Right ventricle myocardium inferior (tissue), 1 donor: ENCODE measurements at regions not wholly inside any gene's neighbourhood (a gene's known extent, or its start where the extent isn't known, plus 50 kb on each side); places are given as distances from the start of the nearest gene placed in this dataset.
A peak's percentile ranks its signal among the peaks of the same experiment; 100 is the strongest.
"Not testable (repeated sequence)": the region's sequence is repeated elsewhere in the genome, so short reads cannot be mapped to it uniquely, and the experiment has no call there.

ENCODE experiments used
- ATAC-seq: fragments of 200-7000 bp; cut with Tn5 transposase; one replicate; pipeline ENCODE4 v1.9.1; 2020; ENCODE audit warnings: mild to moderate bottlenecking, moderate library complexity
- DNase-seq: peaks from one replicate; pipeline ENCODE4 v3.0.0; 2021; ENCODE audit errors: missing footprints
- intact Hi-C: fragments of 100-400 bp; cut with DNase I; formaldehyde crosslinking; loops from one replicate; pipeline ENCODE4 v1.11.0; 2022
- donor health status: DM: no; HTN: yes; CAD: no; lungs with severe emphysema.

DNA sequence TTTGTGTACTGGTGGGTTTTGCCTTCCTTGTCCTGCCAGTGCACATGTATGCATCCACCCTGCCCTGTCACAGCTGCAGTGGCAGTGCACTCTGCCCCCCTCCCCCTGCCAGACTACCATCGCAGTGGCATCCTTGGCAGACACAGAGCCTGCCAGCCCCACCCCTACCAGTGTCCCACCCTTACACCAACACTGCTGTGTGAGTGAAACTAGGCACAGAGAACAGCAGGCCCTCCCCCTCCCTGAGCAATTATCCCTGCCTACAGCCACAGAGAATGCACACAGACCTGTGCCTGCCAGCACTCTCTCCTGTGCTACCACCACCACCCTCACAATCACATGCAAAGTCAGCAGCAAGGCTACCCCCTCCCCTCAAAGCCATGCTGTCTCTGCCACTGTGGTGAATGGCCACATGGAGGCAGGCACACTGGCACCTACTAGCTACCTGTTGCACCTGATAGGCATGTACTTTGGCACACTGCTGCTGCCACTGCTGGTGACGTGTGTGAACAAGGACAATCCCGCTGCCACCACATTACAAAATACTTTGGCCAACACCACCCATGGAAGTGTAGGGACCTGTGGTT, 239.8 kb downstream of the CALCRL start:
- intact Hi-C loops = no loop called here

DNA sequence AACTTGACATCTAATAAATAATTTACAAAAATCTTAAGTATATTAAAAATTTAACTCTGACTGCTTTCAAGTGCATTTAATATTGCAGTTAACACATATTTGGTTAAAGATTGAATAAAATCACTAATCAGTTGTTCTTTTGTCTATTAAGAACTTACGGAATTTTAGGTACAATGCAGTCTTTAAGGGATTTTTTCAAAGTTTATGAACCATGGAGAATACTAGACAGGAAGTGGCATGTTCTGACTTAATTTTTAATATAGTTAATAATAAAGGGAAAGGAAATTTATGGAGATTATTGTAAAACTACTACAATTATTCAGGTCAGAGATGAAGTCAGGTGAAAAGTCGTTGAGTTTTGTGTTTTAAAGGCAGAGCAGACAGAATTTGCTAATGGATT, 240.9 kb downstream of the CALCRL start:
- ATAC-seq = no peak
- intact Hi-C loops = no loop called here
- no peak for DNase-seq

More for the DNA sequence above, 239.8 kb downstream of the CALCRL start:
- peak; percentile 8 for ATAC-seq
- DNase-seq = no peak

DNA sequence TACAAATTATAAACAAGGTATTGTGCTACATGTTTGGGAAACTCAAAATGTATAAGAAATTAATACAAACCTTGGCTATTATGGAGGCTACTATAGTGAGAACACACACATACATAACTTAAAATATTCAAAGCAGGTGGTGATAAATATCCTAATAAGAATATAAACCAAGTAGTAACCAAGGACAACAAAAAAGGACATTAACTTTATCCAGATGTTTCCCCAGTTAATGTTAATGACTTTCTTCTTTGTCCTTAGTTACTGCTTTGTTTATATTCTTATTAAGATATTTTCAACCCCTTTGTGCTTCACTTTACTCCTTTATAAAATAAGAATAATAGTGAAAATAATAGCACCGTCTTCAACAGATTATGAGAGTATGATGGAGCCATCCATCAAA, 241.6 kb downstream of the CALCRL start:
- intact Hi-C loops = no loop called here
- ATAC-seq (no peak), DNase-seq (no peak)

DNA sequence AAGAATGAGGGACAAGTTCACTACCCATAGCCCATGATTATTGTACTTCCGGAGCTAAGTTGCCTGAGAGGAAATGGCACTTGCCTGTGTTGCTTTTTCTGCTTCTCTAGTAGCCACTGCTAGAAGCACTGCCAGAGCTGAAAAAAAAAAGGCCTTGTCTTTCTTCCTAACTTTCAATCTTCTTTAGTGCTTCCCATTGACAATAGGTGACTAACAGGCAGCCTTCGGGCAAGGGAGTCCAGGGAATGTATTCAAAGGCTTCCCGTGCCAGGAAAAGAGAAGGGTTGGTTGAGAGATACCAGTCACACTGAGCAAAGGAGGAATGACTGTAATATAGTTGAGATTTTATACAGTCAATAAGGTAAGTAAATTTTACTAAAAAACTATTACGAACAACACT, 242.0 kb downstream of the CALCRL start:
- DNase-seq = no peak
- intact Hi-C loops = no loop called here
- ATAC-seq = no peak

DNA sequence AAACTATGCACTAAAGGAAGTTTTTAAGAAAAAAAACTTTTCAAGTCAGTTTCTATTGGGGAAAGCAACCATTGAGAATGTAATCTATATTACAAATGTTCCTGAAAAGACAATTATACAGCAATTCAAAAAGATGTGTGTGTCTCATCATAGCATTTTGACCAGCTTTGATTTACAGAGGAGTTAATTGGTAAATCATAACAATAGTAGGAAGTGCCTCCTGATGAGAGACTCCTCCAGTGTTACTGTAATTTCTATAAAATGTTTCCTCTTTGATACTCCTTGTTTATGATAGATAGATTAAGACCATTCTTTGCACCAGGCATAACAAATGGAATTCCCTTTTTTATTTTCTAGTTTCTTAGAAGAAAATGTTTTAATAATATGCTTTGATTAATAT, 249.9 kb downstream of the CALCRL start:
- ATAC-seq = no peak
- no peak for DNase-seq
- intact Hi-C loops = no loop called here

DNA sequence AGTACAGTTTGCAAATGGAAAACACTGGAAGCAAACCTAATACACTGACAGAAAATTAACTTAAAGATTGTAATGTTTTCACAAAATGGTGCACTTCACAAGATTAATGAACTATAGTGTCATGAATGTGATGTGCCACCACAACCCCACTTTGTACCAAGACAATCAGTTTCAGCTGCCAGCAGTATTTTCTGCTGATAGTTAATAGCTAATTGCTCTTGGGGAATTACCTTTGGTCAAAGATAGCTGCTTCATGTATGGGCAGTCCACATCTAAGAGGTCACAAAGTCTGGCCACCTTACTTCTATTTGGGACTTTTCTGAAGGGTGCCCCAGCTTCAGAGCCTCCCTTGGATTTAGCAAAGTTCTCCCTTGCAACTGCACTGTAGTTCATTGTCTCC, 254.0 kb downstream of the CALCRL start:
- no peak for ATAC-seq
- intact Hi-C loops = no loop called here
- DNase-seq = no peak

DNA sequence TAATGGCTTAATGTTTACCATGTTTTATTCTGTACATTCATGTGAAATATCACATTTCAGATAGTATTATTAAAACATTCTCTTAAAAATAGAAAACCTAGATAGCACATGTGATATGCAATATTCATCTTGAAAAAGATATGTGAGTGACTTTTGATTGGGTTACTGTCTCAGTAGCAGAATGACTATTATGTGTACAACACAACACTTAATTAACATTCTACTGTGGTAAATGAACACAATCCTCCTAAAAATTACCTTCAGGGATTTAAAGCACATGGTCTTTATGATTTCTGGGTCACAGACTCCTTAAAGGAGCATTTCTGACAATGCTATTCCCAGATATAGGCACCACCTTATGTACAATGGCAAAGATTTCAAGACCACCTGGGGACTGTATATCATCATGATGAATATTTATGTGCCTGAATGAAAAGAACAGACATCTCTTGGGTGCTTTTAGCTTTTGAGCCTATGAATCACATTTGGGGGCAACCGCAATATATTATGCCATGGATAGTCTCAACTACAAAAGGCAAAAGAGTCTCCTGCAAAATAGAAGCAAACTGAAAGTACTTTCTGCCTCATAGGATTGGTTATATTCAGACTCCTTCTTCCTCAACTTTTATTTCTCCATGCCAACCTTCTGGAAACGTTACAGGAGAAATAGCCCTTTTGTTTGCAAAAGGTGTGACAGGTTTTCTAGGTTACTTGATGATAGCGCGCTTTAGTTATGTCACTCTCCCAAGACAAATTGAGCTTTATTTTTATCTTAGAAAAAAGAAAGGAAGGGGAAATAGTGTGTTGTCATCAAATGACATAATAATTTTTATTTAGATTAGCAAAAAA, 259.0 kb downstream of the CALCRL start:
- intact Hi-C loops = no loop called here
- ATAC-seq (no peak), DNase-seq (no peak)

DNA sequence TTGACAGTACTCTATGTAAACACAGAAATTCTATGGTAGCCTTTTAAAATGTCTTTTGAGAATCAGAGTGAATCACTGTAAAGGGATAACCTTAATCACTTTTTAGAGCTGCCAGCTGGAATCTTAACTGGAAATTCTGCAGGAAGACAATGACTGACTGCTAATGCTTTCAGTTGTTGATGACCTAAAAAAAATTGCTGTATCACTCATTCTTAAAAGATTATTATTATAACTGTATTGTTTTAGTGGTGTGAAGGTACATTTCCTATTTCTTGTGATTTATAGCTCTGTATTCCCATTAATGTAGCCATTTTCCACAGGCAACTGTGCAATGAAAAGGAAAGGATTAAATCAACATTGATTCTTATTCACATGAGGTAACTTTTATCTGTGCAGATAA, 260.5 kb downstream of the CALCRL start:
- intact Hi-C loops = no loop called here
- no peak for DNase-seq

DNA sequence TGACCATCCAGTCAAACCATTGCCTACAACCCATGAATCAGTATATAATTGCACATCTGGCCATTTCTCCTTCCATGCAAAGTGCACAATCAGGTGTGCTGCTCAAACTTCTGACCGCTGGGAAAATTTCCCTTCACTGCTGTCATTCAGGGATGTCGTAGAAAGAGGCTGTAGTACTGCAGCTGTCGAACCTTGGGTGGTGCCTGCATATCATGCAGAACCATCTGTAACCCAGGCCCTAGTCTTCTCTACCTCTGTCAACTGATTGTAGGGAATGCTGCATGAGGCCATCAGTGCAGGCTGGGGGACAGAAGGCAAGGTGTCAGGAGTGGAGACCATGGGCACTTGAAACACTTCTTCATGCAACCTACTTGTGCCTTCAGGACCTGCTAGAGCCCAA, 267.5 kb downstream of the CALCRL start:
- DNase-seq = no peak
- intact Hi-C loops = no loop called here
- no peak for ATAC-seq

More for the DNA sequence above, 260.5 kb downstream of the CALCRL start:
- ATAC-seq = no peak

DNA sequence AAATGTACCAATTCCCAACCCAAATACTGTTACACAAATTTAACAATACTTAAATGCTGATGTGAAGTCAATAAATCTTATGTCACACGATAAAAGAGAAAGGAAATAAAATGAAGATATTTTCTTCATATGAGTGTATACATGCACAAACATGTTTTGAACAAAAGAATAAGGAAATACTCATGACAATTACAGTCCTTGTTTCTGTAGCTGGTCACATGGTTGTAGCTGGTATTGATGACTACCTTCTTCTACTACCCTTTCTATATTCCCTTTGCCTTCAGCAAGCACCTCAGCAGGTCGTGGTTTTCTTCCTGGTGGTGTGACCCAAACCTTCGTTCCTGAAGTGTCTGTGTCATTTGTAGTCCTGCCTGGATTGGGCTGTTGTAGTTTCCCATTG, 269.2 kb downstream of the CALCRL start:
- intact Hi-C loops, ATAC-seq, DNase-seq: not testable (repeated sequence)

DNA sequence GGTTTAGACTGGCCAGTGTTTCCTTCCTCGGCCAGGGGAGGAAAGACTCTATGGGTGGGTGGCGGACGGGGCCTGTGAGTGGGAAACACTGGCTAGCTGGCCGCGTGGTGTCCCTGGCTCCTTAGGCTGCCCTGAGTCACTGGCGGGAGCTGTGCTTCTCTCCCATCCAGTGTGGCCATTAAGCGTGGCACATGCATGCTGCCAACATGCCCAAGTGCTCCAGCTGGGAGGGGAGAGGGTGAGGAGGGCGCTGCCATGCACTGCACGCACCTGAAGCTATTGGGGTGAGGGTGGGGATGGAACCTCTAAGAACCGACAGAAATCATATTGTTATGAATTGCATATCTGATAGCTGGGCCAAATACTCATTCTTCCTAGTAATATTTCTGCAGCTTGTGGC, 270.8 kb downstream of the CALCRL start:
- no peak for ATAC-seq
- no peak for DNase-seq
- intact Hi-C loops = no loop called here

DNA sequence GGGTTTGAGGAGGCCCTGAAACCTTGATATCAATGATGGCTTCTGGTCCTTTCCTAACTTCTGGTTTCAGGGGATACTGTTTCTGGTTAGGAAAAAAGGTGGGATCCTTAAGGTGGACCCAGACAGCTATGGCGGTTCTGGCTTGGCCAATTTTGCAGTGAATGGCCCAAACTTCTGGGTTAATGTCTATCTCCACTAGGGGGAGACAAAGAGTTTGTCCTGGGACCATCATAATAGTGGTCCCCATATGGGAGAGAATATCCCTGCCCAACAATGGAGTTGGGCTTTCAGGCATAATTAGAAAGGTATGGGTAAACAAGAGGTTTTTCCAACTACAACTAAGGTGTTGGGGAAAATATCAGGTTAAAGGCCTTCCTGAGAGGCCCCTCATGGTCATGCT, 273.5 kb downstream of the CALCRL start:
- intact Hi-C loops = no loop called here
- DNase-seq = no peak
- ATAC-seq = no peak

DNA sequence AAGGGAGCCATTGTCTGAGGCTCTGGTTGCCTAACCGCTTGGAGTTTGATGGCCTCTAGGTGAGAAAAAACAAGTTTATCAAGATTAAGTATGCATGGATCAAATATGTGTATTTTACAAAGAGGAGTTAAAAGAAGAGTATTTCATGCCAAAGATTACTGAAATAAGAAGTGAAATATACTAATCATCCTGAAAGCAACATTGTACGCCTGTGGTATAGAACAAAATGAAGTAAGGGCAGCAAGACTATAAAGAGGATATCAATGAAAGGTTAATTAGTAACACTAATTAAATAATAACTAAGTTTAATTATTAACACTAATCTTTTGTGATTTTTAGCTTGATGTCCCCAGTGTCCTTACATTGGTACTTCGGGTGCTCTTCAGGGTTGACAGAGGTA, 276.7 kb downstream of the CALCRL start:
- intact Hi-C loops = no loop called here
- DNase-seq (no peak), ATAC-seq (no peak)

DNA sequence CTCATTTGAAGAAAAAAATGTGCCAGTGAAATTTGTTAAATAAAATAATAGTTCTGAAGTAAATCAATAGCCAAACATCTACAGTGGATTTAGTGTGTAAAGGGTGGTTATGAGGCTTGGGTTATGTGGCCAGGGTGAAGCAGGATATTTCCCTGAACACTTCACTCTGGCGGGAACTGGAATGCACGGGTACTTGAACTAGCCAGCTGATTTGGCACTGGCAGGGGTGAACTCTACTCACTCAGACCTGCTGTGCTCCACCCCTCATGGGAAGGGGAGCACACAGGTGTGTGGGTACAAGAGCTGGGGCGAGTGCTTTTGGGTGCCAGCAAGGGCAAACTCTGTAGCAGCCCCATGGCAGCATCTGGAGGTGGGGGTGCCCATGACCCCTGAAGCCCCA, 278.2 kb downstream of the CALCRL start:
- DNase-seq (no peak), ATAC-seq (peak; percentile 13)
- intact Hi-C loops = no loop called here

DNA sequence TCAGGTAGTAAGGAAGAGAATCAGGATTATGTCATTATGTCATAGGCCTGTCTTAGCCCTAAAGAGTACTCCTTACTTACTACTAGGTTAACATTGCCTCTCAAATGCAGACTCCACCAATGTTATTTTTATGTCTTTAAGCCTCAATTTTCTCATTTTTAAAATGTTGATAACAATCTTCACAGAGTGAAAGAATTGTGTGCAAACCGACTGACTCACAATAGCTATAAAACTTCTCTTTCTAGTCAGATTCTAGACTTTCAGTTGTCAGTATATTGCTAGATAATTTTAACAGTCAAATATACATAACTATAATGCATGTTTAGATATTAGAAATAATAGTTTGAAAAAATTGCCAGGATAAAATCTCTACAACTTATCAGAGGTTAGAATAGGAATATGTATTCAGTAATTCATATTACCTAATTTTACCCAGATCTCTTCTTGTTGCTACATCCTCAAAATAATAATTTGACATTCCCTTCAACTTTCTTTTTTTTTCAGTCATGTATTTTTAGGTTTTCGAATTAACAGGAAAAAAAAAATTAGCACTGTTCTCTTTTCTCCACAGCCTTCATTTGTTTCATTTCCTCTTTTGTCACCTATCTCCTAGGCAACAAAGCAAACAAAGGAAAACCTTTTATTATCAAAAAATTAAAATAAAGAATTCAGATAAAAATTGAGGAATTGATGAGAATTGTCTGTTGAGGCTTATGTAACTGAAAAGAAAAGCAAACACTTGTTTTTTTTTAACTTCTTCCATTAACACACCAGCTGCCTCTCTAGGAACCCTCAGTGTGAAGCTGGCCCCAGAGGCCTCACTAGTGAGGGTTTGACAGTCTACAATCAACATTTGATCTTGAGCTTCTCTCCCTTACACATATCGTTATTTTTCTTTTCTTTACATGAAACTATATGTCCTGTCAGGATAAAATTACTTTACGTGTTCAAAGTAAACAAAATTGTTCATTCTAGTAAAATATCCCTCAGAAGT, 279.0 kb downstream of the CALCRL start:
- no peak for DNase-seq
- no peak for ATAC-seq
- intact Hi-C loops = no loop called here

DNA sequence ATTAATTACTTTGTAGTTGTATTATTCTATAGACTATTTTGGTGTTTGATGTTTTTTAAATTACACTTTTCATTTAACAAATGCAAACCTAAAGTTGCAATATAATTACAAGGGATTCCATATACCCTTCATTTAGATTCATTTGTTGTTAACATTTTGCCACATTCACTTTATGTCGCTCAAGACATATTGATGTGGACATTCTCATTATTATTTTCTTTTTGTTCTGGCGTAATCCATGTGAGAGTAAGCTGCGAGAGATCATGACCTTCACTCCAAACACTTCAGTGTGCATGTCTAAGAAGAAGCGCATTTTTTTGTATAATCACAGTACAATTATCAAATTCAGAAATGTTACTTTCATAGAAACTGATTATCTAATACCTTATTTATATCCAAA, 280.6 kb downstream of the CALCRL start:
- DNase-seq (no peak), ATAC-seq (no peak)
- intact Hi-C loops = no loop called here

DNA sequence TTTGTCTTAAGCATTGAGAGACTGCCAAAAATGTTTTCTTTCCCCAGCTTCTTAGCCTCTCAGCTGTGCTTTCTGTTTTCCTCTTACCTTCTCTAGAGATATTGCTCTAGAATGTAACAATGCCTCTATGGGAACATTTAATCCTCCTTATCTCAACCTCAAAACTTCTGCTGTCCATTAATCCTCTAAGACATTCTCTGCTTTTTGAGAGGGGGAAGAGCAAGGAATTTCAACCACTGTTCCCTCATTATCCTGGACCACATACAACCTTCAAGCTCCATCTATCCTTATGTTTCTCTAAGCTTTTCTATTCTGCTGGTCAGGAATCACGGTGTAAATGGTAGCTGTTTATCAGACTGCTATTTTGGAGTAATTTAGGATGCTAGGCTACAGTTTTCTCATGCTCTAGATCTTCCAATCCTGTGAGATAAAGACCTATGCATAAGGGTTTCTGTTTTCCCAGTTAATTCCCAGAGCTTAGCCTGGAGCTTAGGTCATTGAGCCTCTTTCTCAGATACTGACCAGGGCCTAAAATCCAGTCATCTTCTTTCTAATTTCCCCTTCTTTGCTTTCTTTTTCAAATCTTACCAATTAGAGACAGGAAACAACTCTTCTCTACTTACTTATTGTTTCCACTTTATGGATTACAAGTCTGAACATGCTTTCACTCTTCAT, 282.0 kb downstream of the CALCRL start:
- ATAC-seq (no peak), DNase-seq (no peak)
- intact Hi-C loops = no loop called here

DNA sequence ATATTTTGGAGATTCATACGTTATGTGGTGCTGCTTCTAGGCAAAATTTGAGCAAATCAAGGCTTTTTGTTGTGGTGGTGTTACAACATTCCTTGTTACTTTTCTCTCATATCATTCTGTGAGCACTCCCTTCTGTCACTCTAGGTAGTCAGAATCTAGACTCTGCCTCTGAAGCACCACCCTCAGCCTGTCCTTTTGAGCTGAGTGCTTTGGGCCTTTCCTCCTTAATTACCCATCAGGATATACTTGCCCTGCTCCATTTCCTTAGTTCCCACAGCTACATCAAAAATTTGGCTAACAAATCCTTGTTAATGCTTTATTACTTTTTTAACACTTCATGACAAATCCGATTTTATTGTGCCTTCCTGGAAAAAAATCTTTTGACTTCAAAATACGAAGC, 289.6 kb downstream of the CALCRL start:
- no peak for DNase-seq
- intact Hi-C loops = no loop called here
- ATAC-seq = peak; percentile 48

DNA sequence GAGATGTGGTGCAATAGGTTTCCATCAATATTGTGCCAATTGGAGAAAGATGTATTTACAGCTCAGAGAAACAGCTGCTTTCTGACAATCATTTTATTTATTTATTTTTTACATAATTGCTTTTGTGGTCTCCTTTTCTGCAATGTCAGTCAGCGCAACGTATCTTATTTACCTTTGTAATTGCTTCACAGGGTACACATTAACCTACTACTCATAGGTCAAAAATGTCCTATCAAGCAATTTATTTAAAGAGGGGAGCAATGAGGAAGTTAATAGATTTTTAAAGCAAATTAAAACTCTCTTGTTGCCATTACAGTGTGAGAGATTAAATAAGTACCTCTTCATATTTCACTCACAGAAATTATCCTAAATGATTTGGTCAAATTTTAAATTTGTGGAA, 291.0 kb downstream of the CALCRL start:
- DNase-seq = no peak
- no peak for ATAC-seq
- intact Hi-C loops = no loop called here
